Activated T-helper 2 cell treated with anti-CD3 and anti-CD28 coated beads, Interferon-gamma antibody, Interleukin-2, Interleukin-4, amounts not matched to agents 10 μg/mL and 5 μg/mL and 100 μg/mL, durations not matched to agents 14 hours and 24 hours and 36 hours (primary cell): ENCODE measurements at regions not wholly inside any gene's neighbourhood (a gene's known extent, or its start where the extent isn't known, plus 50 kb on each side); places are given as distances from the start of the nearest gene placed in this dataset.

Source experiments
- DNase-seq: peaks from one replicate; pipeline ENCODE4 v3.0.0; 2021; ENCODE audit warnings: low spot score
- H3K27ac Mint-ChIP-seq: one replicate; pipeline ENCODE4 v1.8.0; 2021; ENCODE audit warnings: mixed read lengths
- H3K27me3 Mint-ChIP-seq: one replicate; pipeline ENCODE4 v1.8.0; 2021; ENCODE audit warnings: low read depth, mixed read lengths
- H3K36me3 Mint-ChIP-seq: one replicate; pipeline ENCODE4 v1.8.0; 2021; ENCODE audit warnings: low read depth, mixed read lengths
- H3K4me1 Mint-ChIP-seq: one replicate; pipeline ENCODE4 v1.8.0; 2021; ENCODE audit warnings: low read depth, mixed read lengths
- H3K4me3 Mint-ChIP-seq: one replicate; pipeline ENCODE4 v1.8.0; 2021; ENCODE audit warnings: low read depth, mild to moderate bottlenecking, moderate library complexity, mixed read lengths
- H3K9me3 Mint-ChIP-seq: one replicate; pipeline ENCODE4 v1.8.0; 2021; ENCODE audit warnings: mixed read lengths
- intact Hi-C: fragments of 100-400 bp; cut with micrococcal nuclease; formaldehyde crosslinking; loops from one replicate; pipeline ENCODE4 v1.15.1; 2023

DNA sequence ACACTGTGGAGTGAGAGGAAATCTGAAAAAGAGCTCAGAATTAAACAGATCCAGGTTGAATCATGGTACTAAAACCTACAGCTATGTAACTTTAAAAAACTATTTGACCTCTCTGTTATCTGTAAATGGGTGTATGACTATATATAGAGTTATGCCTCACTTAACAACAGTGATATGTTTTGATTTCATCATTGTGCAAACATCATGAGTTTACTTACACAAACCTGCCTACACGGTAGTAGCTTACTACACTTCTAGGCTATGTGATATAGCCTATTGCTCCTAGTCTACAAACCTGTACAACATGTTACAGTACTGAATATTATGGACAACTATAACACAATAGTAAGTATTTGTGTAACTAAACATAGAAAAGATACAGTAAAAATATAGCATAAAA, 191.6 kb upstream of the MEIS2 start:
- Mint-ChIP-seq H3K27me3 (no peaks in the 10 kb centered on the region), H3K27ac (no peak overlapping the region), H3K36me3 (no peaks in the 10 kb centered on the region), H3K9me3 (peaks cover 24% of the 10 kb centered on the region), H3K4me1 (no peaks in the 10 kb centered on the region), H3K4me3 (no peak overlapping the region)
- intact Hi-C loops, result no loop called here
- no peak for DNase-seq

DNA sequence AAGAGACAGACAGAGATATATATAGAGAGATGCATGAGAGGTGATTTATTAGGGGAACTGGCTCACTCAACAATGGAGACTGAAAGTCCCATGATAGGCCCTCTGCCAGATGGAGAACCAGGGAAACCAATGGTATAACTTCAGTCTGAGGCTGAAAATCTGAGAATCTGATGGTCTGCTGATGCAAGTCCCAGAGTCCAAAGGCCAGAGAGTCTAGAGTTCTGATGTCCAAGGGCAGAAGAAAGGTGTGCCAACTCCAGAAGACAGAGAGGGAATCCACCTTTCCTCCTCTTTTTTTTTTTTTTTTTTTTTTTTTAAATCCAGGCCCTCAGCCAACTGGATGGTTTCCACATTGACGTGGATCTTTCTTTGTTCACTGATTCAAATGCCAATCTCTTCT, 197.9 kb upstream of the MEIS2 start:
- DNase-seq, result no peak
- intact Hi-C loops, result no loop called here
- no peaks in the 10 kb centered on the region for H3K4me1 Mint-ChIP-seq
- H3K9me3 Mint-ChIP-seq, result peaks cover 13% of the 10 kb centered on the region
- no peak overlapping the region for H3K27ac Mint-ChIP-seq
- H3K27me3 Mint-ChIP-seq, result no peaks in the 10 kb centered on the region
- H3K36me3 Mint-ChIP-seq, result no peaks in the 10 kb centered on the region
- no peak overlapping the region for H3K4me3 Mint-ChIP-seq

DNA sequence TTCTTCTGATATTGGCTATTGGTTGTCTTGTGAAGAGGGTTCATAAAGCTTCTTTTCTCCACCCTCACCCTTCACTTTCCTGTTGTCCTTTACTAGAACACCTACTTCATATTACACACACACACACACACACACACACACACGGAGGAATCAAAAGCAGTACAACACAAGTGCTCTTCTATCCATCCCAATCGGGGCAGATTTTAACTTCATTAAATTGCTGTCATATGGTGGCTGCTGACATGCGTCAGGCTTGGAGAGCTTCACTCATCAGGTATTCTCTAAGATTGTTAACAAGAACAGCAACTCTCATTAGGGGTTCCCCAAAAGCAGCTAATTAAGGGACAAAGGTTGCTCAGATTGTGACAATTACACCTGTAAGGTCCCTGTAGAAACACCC, 239.1 kb upstream of the MEIS2 start:
- Mint-ChIP-seq H3K9me3 (peaks cover 35% of the 10 kb centered on the region), H3K4me1 (no peaks in the 10 kb centered on the region), H3K36me3 (no peaks in the 10 kb centered on the region), H3K27me3 (no peaks in the 10 kb centered on the region), H3K4me3 (no peak overlapping the region), H3K27ac (no peak overlapping the region)
- intact Hi-C loops, result no loop called here
- DNase-seq, result no peak

DNA sequence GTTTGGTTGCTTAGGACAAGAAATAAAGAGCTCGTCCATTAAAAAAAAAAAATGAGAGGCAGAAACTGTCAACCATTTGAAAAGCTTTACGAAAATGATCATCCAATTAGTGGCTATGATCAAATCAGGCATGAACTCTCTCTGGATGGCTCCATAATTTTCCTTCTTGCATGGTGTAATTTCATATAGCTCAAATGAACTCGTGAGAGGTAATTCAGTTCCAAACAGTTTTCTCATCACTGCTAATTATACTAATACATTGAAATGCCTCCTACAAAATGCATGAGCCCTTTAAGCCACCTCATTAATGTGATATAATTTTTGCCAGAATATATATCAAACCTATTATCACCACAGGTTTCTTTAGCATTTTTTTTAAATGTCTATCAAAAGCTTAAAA, 239.5 kb upstream of the MEIS2 start:
- Mint-ChIP-seq H3K36me3 (no peaks in the 10 kb centered on the region), H3K27me3 (no peaks in the 10 kb centered on the region), H3K27ac (no peak overlapping the region), H3K4me3 (no peak overlapping the region), H3K9me3 (peaks cover 35% of the 10 kb centered on the region), H3K4me1 (no peaks in the 10 kb centered on the region)
- intact Hi-C loops, result no loop called here
- no peak for DNase-seq

DNA sequence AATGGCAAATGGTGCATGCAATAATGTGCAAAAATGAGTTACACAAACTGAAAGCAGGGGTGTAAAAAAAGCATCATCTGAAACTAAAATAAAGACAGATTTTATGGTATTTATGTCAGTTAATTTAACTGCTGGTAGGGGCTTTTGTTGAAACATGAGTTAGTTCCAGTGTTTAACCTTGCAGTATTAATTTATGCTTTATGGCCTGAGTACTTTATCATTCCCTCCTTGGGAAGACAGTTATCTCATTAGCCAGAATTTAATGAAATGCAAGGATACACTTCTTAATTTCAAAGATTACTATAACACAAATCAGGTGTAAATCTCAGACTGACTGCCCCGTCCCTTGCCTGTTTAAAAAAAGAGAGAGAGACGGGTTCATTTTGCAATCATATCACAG, 240.1 kb upstream of the MEIS2 start:
- Mint-ChIP-seq H3K4me1 (no peaks in the 10 kb centered on the region), H3K4me3 (no peak overlapping the region), H3K27ac (no peak overlapping the region), H3K36me3 (no peaks in the 10 kb centered on the region), H3K27me3 (no peaks in the 10 kb centered on the region), H3K9me3 (peaks cover 35% of the 10 kb centered on the region)
- intact Hi-C loops, result no loop called here
- DNase-seq, result no peak

DNA sequence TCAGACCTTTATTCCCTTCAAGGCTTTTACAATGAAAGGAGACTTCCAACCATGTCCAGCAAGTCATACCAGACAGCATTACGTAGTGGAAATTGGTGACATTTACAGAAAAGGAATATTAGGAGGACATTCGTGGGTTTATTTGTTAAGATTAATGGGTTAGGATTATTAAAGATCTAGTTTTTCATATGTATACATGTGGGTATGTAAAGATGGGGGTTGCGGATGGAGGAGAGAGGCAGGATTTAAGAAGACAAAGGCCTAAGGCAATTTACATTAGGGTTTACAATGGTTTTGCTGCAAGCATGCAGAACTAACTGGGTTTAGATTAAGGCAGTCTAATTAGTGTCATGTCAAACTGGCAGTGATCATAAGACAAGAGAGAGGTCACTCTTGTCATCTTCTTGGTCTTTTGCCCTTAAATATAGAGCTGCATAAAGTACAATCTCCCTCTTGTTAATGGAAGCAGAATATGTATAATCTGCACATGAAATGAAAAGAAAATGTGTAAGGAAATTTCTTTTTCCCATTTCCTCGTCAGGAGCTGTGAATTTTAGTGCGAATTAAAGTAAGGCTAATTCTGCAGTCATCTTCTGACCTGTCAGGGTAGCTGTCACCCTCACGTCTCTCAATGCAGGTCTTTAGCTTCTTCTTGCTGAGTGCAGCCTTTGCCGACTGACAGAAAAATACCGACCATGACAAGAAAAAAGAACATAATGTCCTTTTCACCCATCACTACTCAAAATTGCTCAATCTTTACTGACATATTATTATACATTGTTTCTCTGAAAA, 258.9 kb upstream of the MEIS2 start:
- Mint-ChIP-seq H3K27me3 (no peaks in the 10 kb centered on the region), H3K9me3 (peaks cover 45% of the 10 kb centered on the region), H3K36me3 (no peaks in the 10 kb centered on the region), H3K27ac (no peak overlapping the region), H3K4me3 (no peak overlapping the region), H3K4me1 (no peaks in the 10 kb centered on the region)
- DNase-seq, result no peak
- intact Hi-C loops, result no loop called here

DNA sequence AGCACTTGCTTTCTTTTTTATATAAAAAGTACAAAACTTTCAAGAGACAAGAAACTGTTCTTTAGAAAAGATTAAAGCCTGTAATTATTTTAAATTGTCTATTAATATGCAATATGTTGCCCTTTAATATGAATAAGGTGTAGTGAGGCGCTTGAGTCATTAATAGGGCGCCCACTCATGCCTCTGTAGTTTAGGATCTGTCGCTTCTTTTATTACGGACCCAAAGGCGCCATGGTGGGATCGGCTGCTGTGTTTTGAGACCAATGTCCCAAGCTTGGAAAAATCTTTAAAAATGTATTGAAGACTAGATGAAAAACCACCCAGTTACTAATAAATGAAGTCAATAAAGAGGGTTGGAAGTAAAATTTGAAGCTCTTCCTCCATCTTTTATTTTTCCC, 259.5 kb upstream of the MEIS2 start:
- H3K36me3 Mint-ChIP-seq, result no peaks in the 10 kb centered on the region
- intact Hi-C loops, result no loop called here
- peaks cover 47% of the 10 kb centered on the region for H3K9me3 Mint-ChIP-seq
- no peak overlapping the region for H3K27ac Mint-ChIP-seq
- H3K4me3 Mint-ChIP-seq, result no peak overlapping the region
- no peaks in the 10 kb centered on the region for H3K27me3 Mint-ChIP-seq
- no peaks in the 10 kb centered on the region for H3K4me1 Mint-ChIP-seq
- DNase-seq, result no peak

DNA sequence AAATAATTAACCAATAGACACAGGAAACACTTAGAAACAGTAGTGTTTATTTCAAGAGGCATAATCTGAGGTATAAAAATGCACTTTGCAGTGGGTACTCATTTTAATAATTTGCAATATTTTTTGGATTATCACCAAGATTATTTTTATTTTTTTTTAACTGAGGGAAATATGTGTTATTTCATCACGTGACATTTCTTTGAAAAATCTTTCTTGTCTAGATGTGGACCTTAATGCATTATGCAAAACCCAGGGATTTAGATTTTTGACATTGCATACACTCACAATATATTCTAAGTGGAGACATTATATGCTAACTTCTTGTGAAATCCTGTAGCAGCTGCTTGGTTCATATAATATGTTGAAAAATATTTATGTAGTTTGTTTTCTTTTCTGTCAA, 260.4 kb upstream of the MEIS2 start:
- Mint-ChIP-seq H3K4me1 (no peaks in the 10 kb centered on the region), H3K27me3 (no peaks in the 10 kb centered on the region), H3K9me3 (peaks cover 49% of the 10 kb centered on the region), H3K27ac (no peak overlapping the region), H3K36me3 (no peaks in the 10 kb centered on the region), H3K4me3 (no peak overlapping the region)
- no peak for DNase-seq
- intact Hi-C loops, result no loop called here

DNA sequence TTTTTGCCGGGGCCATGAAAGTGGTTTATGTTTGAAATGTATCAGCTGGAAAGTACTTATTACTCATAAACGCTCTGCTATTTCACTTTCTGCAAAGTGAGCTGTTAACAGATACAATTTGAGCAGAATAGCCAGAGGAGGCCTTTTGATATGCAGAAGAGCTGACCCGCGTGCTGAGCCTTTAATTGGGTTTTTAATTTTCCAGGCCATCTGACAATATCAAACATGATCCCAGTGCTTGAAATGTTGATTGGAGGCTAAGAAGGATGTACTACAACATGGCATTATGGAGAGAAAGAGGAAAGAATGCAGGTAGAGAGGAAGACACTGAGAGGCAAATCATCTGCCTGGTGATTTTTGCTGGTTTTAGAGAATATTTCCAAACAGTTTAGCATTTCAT, 261.3 kb upstream of the MEIS2 start:
- Mint-ChIP-seq H3K4me1 (no peaks in the 10 kb centered on the region), H3K27ac (no peak overlapping the region), H3K27me3 (no peaks in the 10 kb centered on the region), H3K9me3 (peaks cover 52% of the 10 kb centered on the region), H3K36me3 (no peaks in the 10 kb centered on the region), H3K4me3 (no peak overlapping the region)
- no peak for DNase-seq
- intact Hi-C loops, result no loop called here

DNA sequence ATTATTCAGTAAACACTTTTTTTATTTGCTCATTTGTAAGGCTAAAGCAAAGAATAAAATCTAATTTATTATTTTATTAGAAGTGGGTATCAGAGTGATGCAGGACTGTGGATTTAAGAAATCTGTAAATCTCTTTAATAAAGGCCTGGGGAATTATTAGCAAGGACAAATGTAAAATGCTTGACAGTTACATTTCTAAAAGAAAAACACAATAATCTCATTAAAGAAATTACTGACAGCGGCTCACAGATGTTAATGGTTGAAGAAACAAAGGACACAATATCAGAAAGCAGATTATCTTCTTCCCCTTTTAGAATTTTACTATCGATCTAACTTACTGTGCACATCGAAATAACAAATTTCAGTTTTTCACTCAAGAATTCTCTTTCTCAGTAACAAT, 262.1 kb upstream of the MEIS2 start:
- Mint-ChIP-seq H3K36me3 (no peaks in the 10 kb centered on the region), H3K4me3 (no peak overlapping the region), H3K4me1 (no peaks in the 10 kb centered on the region), H3K27me3 (no peaks in the 10 kb centered on the region), H3K27ac (no peak overlapping the region), H3K9me3 (peaks cover 51% of the 10 kb centered on the region)
- intact Hi-C loops, result no loop called here
- DNase-seq, result no peak

DNA sequence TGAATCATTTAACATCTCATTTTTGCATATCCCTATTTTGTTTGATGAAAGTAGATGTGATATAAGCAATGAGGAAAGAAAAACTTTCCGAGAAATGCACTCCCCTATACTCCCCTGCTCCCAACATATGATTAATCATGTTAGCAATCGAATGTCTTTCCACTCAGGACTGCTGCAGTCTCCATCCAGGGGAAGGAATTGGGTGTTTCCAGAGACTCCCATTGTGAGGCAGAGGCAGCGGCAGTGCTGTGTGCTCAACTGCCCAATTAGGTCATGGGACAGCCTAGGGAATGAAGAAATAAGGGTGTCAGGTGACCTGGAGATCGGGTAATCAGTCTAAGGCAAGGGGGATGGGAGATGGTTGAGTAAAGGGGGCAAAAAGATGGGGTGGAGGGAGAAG, 268.6 kb upstream of the MEIS2 start:
- Mint-ChIP-seq H3K9me3 (peaks cover 65% of the 10 kb centered on the region), H3K4me1 (no peaks in the 10 kb centered on the region), H3K27me3 (no peaks in the 10 kb centered on the region), H3K27ac (no peak overlapping the region), H3K4me3 (no peak overlapping the region), H3K36me3 (no peaks in the 10 kb centered on the region)
- intact Hi-C loops, result no loop called here
- DNase-seq, result no peak

DNA sequence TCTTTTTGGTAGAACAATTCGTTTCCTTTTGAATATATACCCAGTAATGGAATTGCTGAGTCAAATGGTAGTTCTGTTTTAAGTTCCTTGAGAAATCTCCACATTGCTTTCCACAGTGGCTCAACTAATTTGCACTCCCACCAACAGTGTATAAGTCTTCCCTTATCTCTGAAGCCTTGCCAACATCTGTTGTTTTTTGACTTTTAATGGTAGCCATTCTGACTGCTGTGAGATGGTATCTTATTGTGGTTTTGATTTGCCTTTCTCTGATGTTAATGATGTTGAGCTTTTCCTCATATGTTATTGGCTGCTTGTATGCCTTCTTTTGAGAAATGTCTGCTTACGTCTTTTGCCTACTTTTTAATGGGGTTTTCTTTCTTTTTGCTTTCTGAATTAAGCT, 270.6 kb upstream of the MEIS2 start:
- no peaks in the 10 kb centered on the region for H3K36me3 Mint-ChIP-seq
- no peaks in the 10 kb centered on the region for H3K4me1 Mint-ChIP-seq

DNA sequence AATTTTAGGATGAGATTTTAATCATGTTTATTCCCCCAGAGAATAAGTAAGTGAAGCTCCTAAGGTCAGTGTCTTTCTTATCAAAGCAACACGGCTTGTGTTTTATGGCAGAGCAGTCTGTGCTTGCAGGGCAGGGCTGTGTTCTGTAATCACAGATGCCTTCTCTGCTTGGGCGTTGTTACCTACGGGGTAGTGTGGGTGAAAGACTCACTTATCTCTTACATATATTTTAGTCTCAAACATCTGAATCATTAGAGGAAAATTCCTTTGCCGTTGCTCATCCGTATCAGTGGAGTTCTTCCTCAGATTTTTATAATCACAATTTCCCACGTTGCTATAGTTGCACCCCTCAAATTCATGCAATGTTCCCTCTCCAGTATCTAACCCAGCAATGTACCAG, 271.7 kb upstream of the MEIS2 start:
- H3K27me3 Mint-ChIP-seq, result no peaks in the 10 kb centered on the region
- H3K36me3 Mint-ChIP-seq, result no peaks in the 10 kb centered on the region

More for the DNA sequence above, 270.6 kb upstream of the MEIS2 start:
- DNase-seq, result no peak
- peaks cover 57% of the 10 kb centered on the region for H3K9me3 Mint-ChIP-seq
- intact Hi-C loops, result no loop called here
- H3K27ac Mint-ChIP-seq, result no peak overlapping the region
- H3K4me3 Mint-ChIP-seq, result no peak overlapping the region
- no peaks in the 10 kb centered on the region for H3K27me3 Mint-ChIP-seq

DNA sequence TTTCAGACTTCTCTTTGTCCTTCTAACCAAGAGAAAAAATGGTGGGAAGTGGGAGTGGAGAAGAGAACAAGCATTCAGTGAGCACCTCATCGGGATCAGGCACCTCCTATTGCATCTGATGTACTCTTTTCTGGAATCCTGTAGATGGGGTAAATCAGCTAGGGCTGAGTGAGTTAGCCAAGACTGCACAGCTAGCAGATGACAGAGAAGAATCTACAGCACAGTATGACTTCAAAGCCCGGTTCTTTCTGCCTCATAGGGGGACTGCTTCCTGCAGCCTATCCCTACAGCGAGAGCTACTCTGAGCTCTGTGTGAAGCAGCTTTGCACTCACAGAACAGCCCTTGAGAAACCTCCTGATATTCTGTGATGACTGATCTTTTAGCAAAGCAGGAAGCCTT, 275.2 kb upstream of the MEIS2 start:
- no peak overlapping the region for H3K27ac Mint-ChIP-seq
- no peak overlapping the region for H3K4me3 Mint-ChIP-seq
- no peak for DNase-seq
- no peaks in the 10 kb centered on the region for H3K36me3 Mint-ChIP-seq
- H3K27me3 Mint-ChIP-seq, result no peaks in the 10 kb centered on the region
- H3K9me3 Mint-ChIP-seq, result peaks cover 43% of the 10 kb centered on the region
- no peaks in the 10 kb centered on the region for H3K4me1 Mint-ChIP-seq
- intact Hi-C loops, result no loop called here

More for the DNA sequence above, 271.7 kb upstream of the MEIS2 start:
- no peak overlapping the region for H3K27ac Mint-ChIP-seq
- intact Hi-C loops, result no loop called here
- H3K4me1 Mint-ChIP-seq, result no peaks in the 10 kb centered on the region
- no peak overlapping the region for H3K4me3 Mint-ChIP-seq
- H3K9me3 Mint-ChIP-seq, result peaks cover 54% of the 10 kb centered on the region
- DNase-seq, result no peak
